GM12891 (cell line): ENCODE measurements at regions not wholly inside any gene's neighbourhood (a gene's known extent, or its start where the extent isn't known, plus 50 kb on each side); places are given as distances from the start of the nearest gene placed in this dataset.

Source experiments
- POLR2AphosphoS5 ChIP-seq: IDR thresholded peaks from 2 replicates; pipeline ENCODE4 v1.6.1; 2011; ENCODE audit warnings: low read depth, low read length, control low read depth
- TAF1 ChIP-seq: IDR thresholded peaks from 2 replicates; pipeline ENCODE4 v1.6.1; 2011; ENCODE audit warnings: low read depth, low read length, control low read depth

- no peak for TF ChIP-seq POLR2AphosphoS5
- no peak for TF ChIP-seq TAF1
Observed at GRCh38 chr18:51639541-51639940, 442.1 kb upstream of the MEX3C start.
